ENCODE measurements at regions not wholly inside any gene's neighbourhood (a gene's known extent, or its start where the extent isn't known, plus 50 kb on each side); places are given as distances from the start of the nearest gene placed in this dataset.

GRCh38 chr16:59163371-59164055 lies 429.4 kb upstream of the GOT2 start:
- intact Hi-C loops (cut with DNase I), result no loop called here
- Histone ChIP-seq H3K27me3 (ENCODE audit: control insufficient read depth, insufficient read depth, low read length) (no peaks in the 10 kb centered on the region), H3K9ac (ENCODE audit: low read length in 3 of 3) (no peak overlapping the region), H3K36me3 (ENCODE audit: control insufficient read depth in 2 of 3, insufficient read depth in 3 of 3, low read length in 3 of 3) (no peaks in the 10 kb centered on the region), H3K4me1 (ENCODE audit: control insufficient read depth in 2 of 3, insufficient read depth in 2 of 3, low read depth in 1 of 3, low read length in 3 of 3) (no peaks in the 10 kb centered on the region), H3K4me3 (ENCODE audit: low read length in 3 of 3) (no peak overlapping the region), H3K27ac (ENCODE audit: low read depth in 2 of 2, low read length in 2 of 2) (no peak overlapping the region), H3K9me3 (ENCODE audit: control insufficient read depth in 2 of 3, insufficient read depth in 1 of 3, low read length in 3 of 3) (no peaks in the 10 kb centered on the region)
- TF ChIP-seq CTCF (IDR thresholded peaks at IDR 0.05; ENCODE audit: borderline replicate concordance, extremely low read depth, insufficient read depth), result no peak
- FAIRE-seq (no peak), DNase-seq (no peak)

DNA sequence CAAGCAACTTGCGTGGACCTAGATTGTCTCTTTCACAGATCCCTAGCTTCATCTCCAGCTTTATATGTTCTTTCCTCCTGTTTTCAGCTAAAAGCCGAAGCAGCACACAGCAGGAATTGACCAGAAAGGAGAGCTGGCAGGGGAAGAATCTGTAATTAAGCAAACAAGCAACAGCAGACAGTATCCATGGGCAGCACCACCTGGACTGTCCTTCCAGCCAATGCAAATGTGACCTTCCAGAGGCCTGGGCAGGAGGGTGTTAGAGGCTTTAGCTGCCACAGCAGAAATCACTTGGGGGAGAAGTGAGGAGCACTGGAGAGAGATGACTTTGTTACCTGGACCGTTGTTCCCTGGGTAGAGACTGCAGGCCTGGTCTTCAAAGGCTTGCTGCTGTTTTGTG lies 427.6 kb upstream of the GOT2 start:
- no peaks in the 10 kb centered on the region for H3K4me1 ChIP-seq (ENCODE audit: control insufficient read depth in 2 of 3, insufficient read depth in 2 of 3, low read depth in 1 of 3, low read length in 3 of 3)
- no peak overlapping the region for H3K9ac ChIP-seq (ENCODE audit: low read length in 3 of 3)
- no peaks in the 10 kb centered on the region for H3K9me3 ChIP-seq (ENCODE audit: control insufficient read depth in 2 of 3, insufficient read depth in 1 of 3, low read length in 3 of 3)
- H3K27me3 ChIP-seq (ENCODE audit: control insufficient read depth, insufficient read depth, low read length), result no peaks in the 10 kb centered on the region
- no peak for FAIRE-seq
- DNase-seq, result no peak
- H3K4me3 ChIP-seq (ENCODE audit: low read length in 3 of 3), result no peak overlapping the region
- H3K27ac ChIP-seq (ENCODE audit: low read depth in 2 of 2, low read length in 2 of 2), result no peak overlapping the region
- TF ChIP-seq CTCF (IDR thresholded peaks at IDR 0.05; ENCODE audit: borderline replicate concordance, extremely low read depth, insufficient read depth), result no peak
- H3K36me3 ChIP-seq (ENCODE audit: control insufficient read depth in 2 of 3, insufficient read depth in 3 of 3, low read length in 3 of 3), result no peaks in the 10 kb centered on the region
- intact Hi-C loops (cut with DNase I), result no loop called here

DNA sequence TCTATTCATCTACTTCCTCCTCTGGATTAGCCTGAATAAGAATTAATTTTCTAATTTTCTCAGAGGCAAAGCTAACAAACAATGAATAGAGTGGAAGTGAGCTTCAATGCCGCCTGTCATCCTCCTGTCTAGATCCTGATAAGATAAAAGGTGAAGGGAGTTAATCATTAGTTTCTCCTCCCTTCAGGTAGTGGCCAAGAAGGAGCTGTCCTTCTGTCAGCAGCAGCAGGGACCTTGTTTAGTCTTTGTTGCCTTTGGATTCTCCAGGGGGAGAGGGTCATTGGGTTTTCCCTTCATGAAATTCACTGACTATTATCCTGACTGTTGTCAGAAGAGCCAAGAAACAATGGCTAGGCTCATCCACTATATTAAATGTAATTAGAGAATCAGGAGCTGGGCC lies 420.2 kb upstream of the GOT2 start:
- H3K4me1 ChIP-seq (ENCODE audit: control insufficient read depth in 2 of 3, insufficient read depth in 2 of 3, low read depth in 1 of 3, low read length in 3 of 3), result no peaks in the 10 kb centered on the region
- DNase-seq (no peak), FAIRE-seq (no peak)
- H3K36me3 ChIP-seq (ENCODE audit: control insufficient read depth in 2 of 3, insufficient read depth in 3 of 3, low read length in 3 of 3), result no peaks in the 10 kb centered on the region
- H3K27ac ChIP-seq (ENCODE audit: low read depth in 2 of 2, low read length in 2 of 2), result no peak overlapping the region
- TF ChIP-seq CTCF (IDR thresholded peaks at IDR 0.05; ENCODE audit: borderline replicate concordance, extremely low read depth, insufficient read depth), result no peak
- intact Hi-C loops (cut with DNase I), result no loop called here
- no peaks in the 10 kb centered on the region for H3K27me3 ChIP-seq (ENCODE audit: control insufficient read depth, insufficient read depth, low read length)
- no peaks in the 10 kb centered on the region for H3K9me3 ChIP-seq (ENCODE audit: control insufficient read depth in 2 of 3, insufficient read depth in 1 of 3, low read length in 3 of 3)
- no peak overlapping the region for H3K9ac ChIP-seq (ENCODE audit: low read length in 3 of 3)
- no peak overlapping the region for H3K4me3 ChIP-seq (ENCODE audit: low read length in 3 of 3)

GRCh38 chr16:59148769-59149155 lies 414.6 kb upstream of the GOT2 start:
- Histone ChIP-seq H3K9me3 (ENCODE audit: control insufficient read depth in 2 of 3, insufficient read depth in 1 of 3, low read length in 3 of 3) (no peaks in the 10 kb centered on the region), H3K4me1 (ENCODE audit: control insufficient read depth in 2 of 3, insufficient read depth in 2 of 3, low read depth in 1 of 3, low read length in 3 of 3) (no peaks in the 10 kb centered on the region), H3K9ac (ENCODE audit: low read length in 3 of 3) (no peak overlapping the region), H3K27me3 (ENCODE audit: control insufficient read depth, insufficient read depth, low read length) (no peaks in the 10 kb centered on the region), H3K36me3 (ENCODE audit: control insufficient read depth in 2 of 3, insufficient read depth in 3 of 3, low read length in 3 of 3) (no peaks in the 10 kb centered on the region), H3K27ac (ENCODE audit: low read depth in 2 of 2, low read length in 2 of 2) (no peak overlapping the region), H3K4me3 (ENCODE audit: low read length in 3 of 3) (no peak overlapping the region)
- TF ChIP-seq CTCF (IDR thresholded peaks at IDR 0.05; ENCODE audit: borderline replicate concordance, extremely low read depth, insufficient read depth), result no peak
- no peak for FAIRE-seq
- DNase-seq, result no peak
- intact Hi-C loops (cut with DNase I), result no loop called here

All from kidney (tissue), 13 donors.